Sigmoid colon (tissue), 4 donors: ENCODE measurements at regions not wholly inside any gene's neighbourhood (a gene's known extent, or its start where the extent isn't known, plus 50 kb on each side); places are given as distances from the start of the nearest gene placed in this dataset.

Source experiments
- EP300 ChIP-seq, 4 donors: sonication (generic); formaldehyde crosslinking; IDR thresholded peaks; one replicate each; pipeline ENCODE4 v1.6.1; 2017; ENCODE audit warnings: antibody characterized with exemption in 4 of 4
- POLR2A ChIP-seq, 2 donors: fragments of 450-650 bp; IDR thresholded peaks; one replicate each; pipeline ENCODE4 v1.6.1; 2016; ENCODE audit warnings: antibody characterized with exemption in 2 of 2, mild to moderate bottlenecking in 2 of 2, moderate library complexity in 2 of 2
- POLR2AphosphoS5 ChIP-seq, 4 donors: sonication (generic); formaldehyde crosslinking; IDR thresholded peaks; one replicate each; pipeline ENCODE4 v1.6.1; 2017; ENCODE audit warnings: antibody characterized with exemption in 4 of 4
- TF ChIP-seq, protein P1 (sequence below), 4 experiments: fragments of 450-650 bp in 3 of 4; fragments of 200-600 bp in 1 of 4; IDR thresholded peaks; one replicate each; pipeline ENCODE4 v1.5.1; 2016 to 2019; ENCODE audit warnings: antibody characterized with exemption in 4 of 4, mild to moderate bottlenecking in 3 of 4, moderate library complexity in 2 of 4

DNA sequence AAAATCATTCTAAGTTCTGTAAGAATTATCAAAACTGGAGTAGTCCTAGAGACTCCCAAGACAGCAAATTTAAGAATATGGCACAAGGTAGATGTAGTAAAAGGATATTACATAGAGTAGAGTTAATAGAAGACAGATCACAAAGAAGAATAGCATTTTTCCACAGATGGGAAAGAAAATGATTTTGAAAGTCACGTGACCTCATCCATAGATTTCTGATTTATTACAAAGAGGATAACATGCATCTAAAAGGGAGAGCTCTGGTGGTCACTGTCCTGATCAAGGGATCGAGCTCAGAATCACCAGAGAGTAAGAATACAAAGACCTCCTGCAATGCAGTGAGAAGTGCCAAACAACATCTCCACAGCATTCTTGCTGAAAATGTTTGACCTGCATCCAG is 354.4 kb downstream of the TBL1XR1 start:
- TF ChIP-seq POLR2A (IDR thresholded peaks at IDR 0.05) (no peak), POLR2AphosphoS5 (IDR thresholded peaks at IDR 0.05) (no peak), EP300 (IDR thresholded peaks at IDR 0.05) (no peak)
- TF ChIP-seq, protein P1, sequence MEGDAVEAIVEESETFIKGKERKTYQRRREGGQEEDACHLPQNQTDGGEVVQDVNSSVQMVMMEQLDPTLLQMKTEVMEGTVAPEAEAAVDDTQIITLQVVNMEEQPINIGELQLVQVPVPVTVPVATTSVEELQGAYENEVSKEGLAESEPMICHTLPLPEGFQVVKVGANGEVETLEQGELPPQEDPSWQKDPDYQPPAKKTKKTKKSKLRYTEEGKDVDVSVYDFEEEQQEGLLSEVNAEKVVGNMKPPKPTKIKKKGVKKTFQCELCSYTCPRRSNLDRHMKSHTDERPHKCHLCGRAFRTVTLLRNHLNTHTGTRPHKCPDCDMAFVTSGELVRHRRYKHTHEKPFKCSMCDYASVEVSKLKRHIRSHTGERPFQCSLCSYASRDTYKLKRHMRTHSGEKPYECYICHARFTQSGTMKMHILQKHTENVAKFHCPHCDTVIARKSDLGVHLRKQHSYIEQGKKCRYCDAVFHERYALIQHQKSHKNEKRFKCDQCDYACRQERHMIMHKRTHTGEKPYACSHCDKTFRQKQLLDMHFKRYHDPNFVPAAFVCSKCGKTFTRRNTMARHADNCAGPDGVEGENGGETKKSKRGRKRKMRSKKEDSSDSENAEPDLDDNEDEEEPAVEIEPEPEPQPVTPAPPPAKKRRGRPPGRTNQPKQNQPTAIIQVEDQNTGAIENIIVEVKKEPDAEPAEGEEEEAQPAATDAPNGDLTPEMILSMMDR (IDR thresholded peaks at IDR 0.05) = no peak
